Urothelium cell line (cell line): ENCODE measurements at regions not wholly inside any gene's neighbourhood (a gene's known extent, or its start where the extent isn't known, plus 50 kb on each side); places are given as distances from the start of the nearest gene placed in this dataset.
"Not testable (repeated sequence)": the region's sequence is repeated elsewhere in the genome, so short reads cannot be mapped to it uniquely, and the experiment has no call there.

Source experiments
- DNase-seq: peaks from one replicate; pipeline ENCODE4 v3.0.0; 2011; ENCODE audit warnings: low spot score, mixed read lengths
- FAIRE-seq: peaks from 2 replicates; lab custom pipeline; 2011; peaks lifted over from hg19 to GRCh38; lab: Jason Lieb, UNC

GRCh38 chr1:221022331-221022730 lies 143.1 kb downstream of the HLX start:
- DNase-seq: no peak
- FAIRE-seq: no peak

- no peak for FAIRE-seq
- no peak for DNase-seq
Observed at GRCh38 chr1:221023482-221023881, 144.2 kb downstream of the HLX start.

GRCh38 chr1:221025501-221025900 lies 146.3 kb downstream of the HLX start:
- FAIRE-seq: no peak
- DNase-seq: no peak

- DNase-seq (peak; percentile 43), FAIRE-seq (no peak)
Observed at GRCh38 chr1:221025956-221026355, 146.7 kb downstream of the HLX start.

- DNase-seq (no peak), FAIRE-seq (no peak)
Observed at GRCh38 chr1:221029981-221030649, 150.9 kb downstream of the HLX start.

GRCh38 chr1:221030990-221031389 lies 151.7 kb downstream of the HLX start:
- no peak for FAIRE-seq

GRCh38 chr1:221031458-221032203 lies 152.4 kb downstream of the HLX start:
- no peak for DNase-seq
- FAIRE-seq: no peak

More at GRCh38 chr1:221030990-221031389, 151.7 kb downstream of the HLX start:
- DNase-seq: no peak

GRCh38 chr1:221032204-221032585 lies 153.0 kb downstream of the HLX start:
- FAIRE-seq (no peak), DNase-seq (no peak)

GRCh38 chr1:221032637-221033280 lies 153.5 kb downstream of the HLX start:
- FAIRE-seq: no peak
- DNase-seq: no peak

GRCh38 chr1:221035662-221036153 lies 156.5 kb downstream of the HLX start:
- no peak for FAIRE-seq
- DNase-seq: peak; percentile 44

GRCh38 chr1:221039616-221040015 lies 160.4 kb downstream of the HLX start:
- FAIRE-seq (no peak), DNase-seq (no peak)

GRCh38 chr1:221040101-221040500 lies 160.9 kb downstream of the HLX start:
- no peak for FAIRE-seq
- DNase-seq: no peak

- no peak for FAIRE-seq
Observed at GRCh38 chr1:221040691-221041285, 161.5 kb downstream of the HLX start.

GRCh38 chr1:221044538-221044937 lies 165.3 kb downstream of the HLX start:
- no peak for DNase-seq
- no peak for FAIRE-seq

More at GRCh38 chr1:221040691-221041285, 161.5 kb downstream of the HLX start:
- no peak for DNase-seq

GRCh38 chr1:221045151-221045550 lies 165.9 kb downstream of the HLX start:
- no peak for FAIRE-seq

GRCh38 chr1:221045842-221046831 lies 166.9 kb downstream of the HLX start:
- no peak for DNase-seq
- FAIRE-seq: no peak

More at GRCh38 chr1:221045151-221045550, 165.9 kb downstream of the HLX start:
- DNase-seq: no peak

GRCh38 chr1:221051391-221051790 lies 172.1 kb downstream of the HLX start:
- DNase-seq, FAIRE-seq: not testable (repeated sequence)

- DNase-seq: no peak
- no peak for FAIRE-seq
Observed at GRCh38 chr1:221053889-221054288, 174.6 kb downstream of the HLX start.

- DNase-seq: no peak
- no peak for FAIRE-seq
Observed at GRCh38 chr1:221059506-221059905, 180.3 kb downstream of the HLX start.

- DNase-seq: no peak
- FAIRE-seq: no peak
Observed at GRCh38 chr1:221063651-221064050, 184.4 kb downstream of the HLX start.
